NCI-H1092 (cell line): ENCODE measurements at regions not wholly inside any gene's neighbourhood (a gene's known extent, or its start where the extent isn't known, plus 50 kb on each side); places are given as distances from the start of the nearest gene placed in this dataset.

ENCODE experiments used
- DNase-seq: peaks from one replicate; lab custom pipeline; 2025; lab: John Stamatoyannopoulos, UW

DNA sequence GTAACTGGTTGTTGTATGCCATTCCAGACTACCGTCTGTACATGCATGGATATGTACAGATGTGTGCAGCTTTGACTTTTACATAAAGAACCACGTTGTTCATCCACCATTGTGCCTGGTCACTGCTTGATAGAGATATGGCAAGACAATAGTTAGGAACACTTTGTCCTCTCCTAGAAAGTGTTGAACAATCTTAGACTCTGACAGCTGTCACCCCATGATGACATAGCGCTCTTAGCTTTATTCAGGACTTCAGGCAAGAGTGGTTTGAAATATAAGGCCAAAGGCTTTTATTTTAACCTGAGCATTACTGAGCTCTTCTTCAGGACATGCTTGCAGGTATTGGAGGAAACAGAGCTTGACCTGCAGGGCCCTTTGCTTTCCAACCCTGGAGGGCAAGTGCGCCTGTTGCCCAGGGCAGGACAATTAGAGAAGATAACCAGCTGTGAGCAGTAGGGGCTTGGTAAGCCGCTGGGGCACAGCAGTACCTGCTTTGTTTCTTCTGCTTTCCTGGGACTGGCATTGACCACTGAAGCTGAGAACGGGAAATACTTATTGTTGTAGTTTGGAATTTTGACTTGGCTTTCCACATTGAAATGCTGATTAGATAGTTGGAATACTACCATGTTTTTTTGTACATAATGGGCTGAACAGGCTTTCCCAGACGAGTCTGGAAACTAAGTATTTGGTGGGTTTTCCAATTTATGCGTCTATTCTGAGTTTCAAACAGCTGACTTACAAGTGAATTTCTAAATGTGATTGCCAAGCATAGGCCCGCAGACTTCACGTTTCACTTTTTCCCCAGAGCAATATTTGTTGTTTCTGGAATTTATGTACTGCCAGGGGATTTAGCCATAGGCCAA lies 51.1 kb downstream of the GARRE1 start:
- no peak for DNase-seq

DNA sequence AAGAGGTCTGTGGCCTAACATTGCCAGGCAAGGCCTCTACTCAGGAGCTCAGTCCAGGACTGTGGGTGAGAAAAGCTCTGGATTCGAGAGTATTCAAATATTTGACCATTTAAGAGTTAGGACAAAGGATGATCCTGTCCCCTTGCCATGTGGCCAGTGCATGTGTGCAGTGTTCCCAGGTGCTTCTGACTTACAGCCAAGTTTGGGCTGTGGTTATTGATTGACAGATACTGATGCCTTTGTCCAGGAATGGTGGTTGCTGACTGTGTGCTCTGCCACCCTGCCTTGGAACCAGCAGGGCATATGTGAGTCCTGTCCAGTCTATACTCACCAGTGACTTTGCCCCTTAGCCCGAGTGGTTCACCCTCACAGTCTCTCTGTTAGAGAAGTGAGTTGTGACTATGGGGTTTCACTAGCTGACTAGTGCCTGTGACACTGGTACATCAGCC lies 51.9 kb downstream of the GARRE1 start:
- no peak for DNase-seq

DNA sequence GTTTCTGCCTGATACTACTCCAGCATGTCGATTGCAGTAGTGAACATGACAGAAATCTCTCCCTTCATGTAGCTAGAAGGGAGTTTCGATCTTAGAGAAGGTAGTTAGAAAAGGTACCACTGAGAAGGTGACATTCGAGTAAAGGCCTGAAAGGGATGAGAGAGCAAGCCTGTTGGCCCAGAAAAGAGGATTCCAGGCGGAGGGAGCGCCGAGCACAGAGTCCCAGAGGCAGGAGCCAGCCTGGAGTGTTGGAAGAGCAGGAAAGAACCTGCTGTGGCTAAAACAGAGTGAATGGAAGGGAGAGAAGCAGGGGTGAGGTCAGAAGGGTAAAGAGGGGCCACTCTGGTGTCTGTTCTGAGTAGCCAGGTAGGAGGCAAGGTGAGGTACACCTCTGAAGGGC lies 52.5 kb downstream of the GARRE1 start:
- no peak for DNase-seq

DNA sequence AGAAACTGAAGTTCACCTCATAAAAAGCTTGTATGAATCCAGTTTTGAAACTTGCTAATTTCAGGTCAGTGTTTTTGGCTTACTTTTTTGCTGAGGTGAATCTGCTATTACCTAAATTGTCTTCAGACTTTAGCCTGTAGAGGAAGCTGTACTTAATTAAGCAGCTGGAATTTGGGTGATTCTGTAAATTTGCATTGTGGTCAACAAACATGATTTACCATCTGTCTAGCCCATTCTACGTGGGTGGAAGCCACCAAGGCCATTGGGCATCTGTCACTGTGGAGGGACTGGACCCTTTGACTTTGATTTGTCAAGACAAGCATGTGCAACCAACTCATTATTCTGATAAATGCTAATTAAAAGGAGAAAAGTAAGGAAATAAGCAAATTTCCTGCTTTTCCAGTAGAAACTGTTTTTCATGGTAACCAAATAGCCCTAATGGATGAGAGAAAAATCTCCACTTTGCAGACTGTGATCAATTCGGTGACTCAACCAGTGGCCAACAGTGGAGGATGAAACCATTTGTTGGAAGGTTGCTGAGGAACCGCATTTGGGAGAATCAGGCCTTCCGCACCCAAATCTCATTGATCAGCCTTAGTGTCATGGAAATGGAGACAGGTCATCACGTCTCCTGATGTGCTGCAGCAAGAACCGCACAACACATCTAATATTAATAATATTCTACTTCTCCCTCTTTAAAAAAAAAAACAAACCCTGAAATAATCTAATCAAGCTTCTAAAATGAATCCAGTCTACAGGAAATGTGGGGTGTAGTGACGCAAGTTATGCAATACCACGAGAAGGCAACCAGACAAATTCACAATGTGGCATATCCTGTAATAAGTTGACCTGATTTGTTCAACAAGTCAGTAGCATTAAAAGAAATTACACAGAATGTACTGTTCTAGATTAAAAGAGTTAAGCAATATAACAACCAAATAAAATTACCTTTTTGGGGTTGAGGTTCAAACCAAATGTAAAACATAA lies 54.3 kb downstream of the GARRE1 start:
- DNase-seq, result no peak

GRCh38 chr19:34309368-34310138 lies 55.2 kb downstream of the GARRE1 start:
- no peak for DNase-seq

DNA sequence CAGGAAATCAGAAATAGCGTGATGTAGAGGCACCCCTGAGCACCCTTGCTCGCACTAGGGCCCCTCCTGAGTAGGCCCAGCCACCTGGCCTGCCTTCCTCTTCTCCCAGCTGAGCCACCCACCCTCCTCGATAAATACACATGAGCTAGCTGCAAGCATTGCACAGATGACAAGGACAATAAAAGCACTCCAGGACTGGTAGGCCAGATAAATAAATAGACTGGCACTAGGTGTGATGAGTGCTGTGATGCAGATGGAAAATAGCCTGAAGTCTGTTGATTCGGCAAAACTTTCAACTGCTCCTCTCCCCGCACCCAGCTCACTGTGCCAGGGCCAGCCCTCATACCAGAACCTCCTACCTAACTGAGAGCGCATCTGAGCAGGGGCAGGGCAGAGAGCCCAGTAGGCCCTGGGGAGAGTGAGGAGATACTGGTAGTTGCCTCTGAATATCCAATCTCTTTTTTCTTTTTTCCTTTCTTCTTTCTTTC lies 54.5 kb upstream of the GPI start:
- peak; percentile 39 for DNase-seq

DNA sequence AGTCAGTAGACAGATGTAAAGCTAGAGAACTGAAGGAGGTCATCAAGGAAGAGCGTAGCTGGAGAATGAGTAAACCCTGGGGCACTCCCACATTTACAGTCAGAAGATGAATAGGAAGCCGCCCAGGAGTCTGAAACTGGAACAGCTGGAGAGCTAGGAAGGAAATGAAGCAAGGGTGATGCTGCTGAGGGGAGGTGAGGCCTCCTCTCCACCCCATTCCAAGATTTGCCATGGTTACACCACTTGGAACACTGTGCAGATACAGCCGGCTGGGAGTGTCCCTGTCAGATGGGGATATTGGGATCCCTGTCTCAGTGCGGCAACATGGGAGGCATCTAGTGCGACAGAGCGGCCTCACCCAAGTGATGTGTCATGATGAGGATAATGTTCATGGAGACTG lies 51.8 kb upstream of the GPI start:
- DNase-seq, result no peak

DNA sequence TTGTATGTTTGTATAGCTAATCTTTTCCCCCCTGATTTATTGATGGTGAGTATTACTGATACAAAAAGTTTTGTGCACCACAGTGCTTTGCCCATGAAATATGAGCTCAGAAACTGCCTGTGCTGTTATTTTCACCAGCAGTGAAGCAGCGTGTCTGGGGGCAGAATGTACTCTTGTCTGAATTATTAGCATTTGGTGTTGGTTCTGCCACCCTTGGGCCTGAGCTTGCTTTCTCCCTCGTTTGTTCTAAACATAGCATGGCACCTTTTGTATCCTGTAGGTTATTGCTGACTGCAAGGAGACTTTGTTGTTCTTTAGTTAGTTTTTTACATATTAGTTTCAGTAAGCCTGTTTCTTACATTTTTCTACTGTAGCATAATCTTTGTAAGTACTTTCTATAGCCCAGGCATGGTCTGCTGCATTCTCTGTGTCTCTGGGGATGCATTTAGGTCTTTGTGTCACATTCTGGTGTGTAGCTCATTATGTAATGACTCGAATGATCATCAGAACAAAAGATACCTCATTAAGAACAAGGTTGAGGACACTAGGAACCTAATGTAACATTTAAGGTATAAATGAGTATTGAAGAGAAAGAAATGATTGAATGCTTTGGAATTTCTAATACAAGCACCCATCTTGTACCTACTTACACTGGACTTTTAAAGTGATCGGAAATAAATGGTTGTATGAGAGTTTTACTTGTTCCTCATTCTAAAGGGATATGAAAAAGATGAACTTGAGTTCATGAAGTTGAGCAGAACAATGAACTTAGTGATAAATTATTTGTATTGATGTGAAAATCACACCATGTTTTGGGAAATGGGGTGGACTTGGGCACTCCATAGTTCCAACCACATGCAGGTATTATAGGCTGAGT lies 50.3 kb upstream of the GPI start:
- DNase-seq, result no peak
